K562 (cell line): ENCODE measurements at regions not wholly inside any gene's neighbourhood (a gene's known extent, or its start where the extent isn't known, plus 50 kb on each side); places are given as distances from the start of the nearest gene placed in this dataset.

Source experiments
- ATAC-seq: fragments of 200-7000 bp; cut with Tn5 transposase; 3 replicates; pipeline ENCODE4 v1.9.1; 2020; ENCODE audit warnings: moderate library complexity
- BruUV-seq: library from RNA; stranded (reverse); fragments of 400-500 nt; replicated peaks from 2 replicates; lab custom pipeline; 2021; lab: Mats Ljungman, UMichigan
- CTCF ChIA-PET: fragments of 300-600 bp; formaldehyde crosslinking; extraction: SDS; loops from one replicate; lab custom pipeline; 2021; ENCODE audit warnings: low intra/inter-chr PET ratio; lab: Yijun Ruan, JAX
- POLR2A ChIA-PET: fragments of 300-600, 350-650 bp; sonication (Branson Sonifier 250); formaldehyde crosslinking; extraction: SDS; loops from one replicate; lab custom pipeline; 2021; ENCODE audit warnings: antibody characterized with exemption, inconsistent platforms; lab: Yijun Ruan, JAX
- DNase-seq, 4 experiments: peaks; one replicate each; pipeline versions ENCODE4 v3.0.0 to v3.0.0-alpha.2; 2011 to 2018; ENCODE audit warnings: low spot score in 3 of 4, mixed read lengths in 3 of 4; ENCODE audit errors: extremely low read depth in 1 of 4
- FAIRE-seq: peaks from 2 replicates; lab custom pipeline; 2011; peaks lifted over from hg19 to GRCh38; lab: Jason Lieb, UNC
- H2AFZ ChIP-seq: 2 replicates; pipeline ENCODE4 v1.6.0; 2011; ENCODE audit warnings: low read depth, low read length, control low read depth, inconsistent platforms
- H3K27ac ChIP-seq: fragments of 200-600 bp; 3 replicates; pipeline ENCODE4 v1.8.0; 2011; ENCODE audit warnings: low read depth, mild to moderate bottlenecking, control low read depth, inconsistent platforms, low read length, moderate library complexity, mixed read lengths; ENCODE audit errors: extremely low read depth
- H3K27me3 ChIP-seq, 2 experiments: fragments of 300-600 bp in 1 of 2; 2 replicates in 1 of 2; 3 replicates in 1 of 2; pipeline versions ENCODE4 v1.6.0 to v1.8.0; 2011; ENCODE audit warnings: inconsistent platforms in 2 of 2, low read length in 2 of 2, mild to moderate bottlenecking in 1 of 2, mixed read lengths in 1 of 2, moderate library complexity in 1 of 2; ENCODE audit not compliant: control insufficient read depth in 2 of 2, insufficient read depth in 2 of 2
- H3K36me3 ChIP-seq: fragments of 300-600 bp; 3 replicates; pipeline ENCODE4 v1.8.0; 2011; ENCODE audit warnings: mild to moderate bottlenecking, low read length, inconsistent platforms; ENCODE audit not compliant: control insufficient read depth, insufficient read depth
- H3K4me1 ChIP-seq, 2 experiments: fragments of 200-600 bp in 1 of 2; replicated peaks in 1 of 2; 2 replicates in 1 of 2; 3 replicates in 1 of 2; pipeline versions ENCODE4 v1.5.1 to v1.8.0; 2011; ENCODE audit warnings: inconsistent platforms in 2 of 2, low read length in 2 of 2, mild to moderate bottlenecking in 1 of 2, mixed read lengths in 1 of 2, moderate library complexity in 1 of 2; ENCODE audit not compliant: control insufficient read depth in 2 of 2, insufficient read depth in 2 of 2
- H3K4me2 ChIP-seq: 2 replicates; pipeline ENCODE4 v1.6.1; 2011; ENCODE audit warnings: low read length, control low read depth, inconsistent platforms, mixed read lengths; ENCODE audit not compliant: insufficient read depth
- H3K4me3 ChIP-seq: fragments of 200-600 bp; sonication (generic), shearing (Covaris generic); 2 replicates; pipeline ENCODE4 v1.5.1; 2016; ENCODE audit warnings: control low read depth, inconsistent platforms
- H3K79me2 ChIP-seq: fragments of 200-600 bp; 3 replicates; pipeline ENCODE4 v1.8.0; 2011; ENCODE audit warnings: low read length, inconsistent platforms; ENCODE audit not compliant: control insufficient read depth, insufficient read depth
- H3K9ac ChIP-seq, 2 experiments: 2 replicates each; pipeline versions ENCODE4 v1.6.0 to v1.6.1; 2011; ENCODE audit warnings: low read depth in 2 of 2, low read length in 2 of 2, control low read depth in 1 of 2, inconsistent platforms in 1 of 2, mild to moderate bottlenecking in 1 of 2, mixed read lengths in 1 of 2; ENCODE audit not compliant: insufficient read depth in 1 of 2
- H3K9me1 ChIP-seq: one replicate; pipeline ENCODE4 v1.6.0; 2011; ENCODE audit warnings: inconsistent platforms, mild to moderate bottlenecking, low read length, moderate library complexity; ENCODE audit not compliant: control insufficient read depth, insufficient read depth
- H3K9me3 ChIP-seq: replicated peaks from 2 replicates; pipeline ENCODE4 v1.5.1; 2011; ENCODE audit warnings: low read depth, low read length, inconsistent platforms; ENCODE audit not compliant: control insufficient read depth, insufficient read depth
- H4K20me1 ChIP-seq: replicated peaks from 2 replicates; pipeline ENCODE4 v1.6.1; 2011; ENCODE audit warnings: low read length, inconsistent platforms, mixed read lengths; ENCODE audit not compliant: control insufficient read depth, insufficient read depth
- DPF2 ChIP-seq: fragments of 450-650 bp; IDR thresholded peaks from 2 replicates; pipeline ENCODE4 v1.6.1; 2016
- HSF4 ChIP-seq: fragments of 250-450 bp; sonication (Bioruptor Pico); IDR thresholded peaks from 2 replicates; pipeline ENCODE4 v2.1.2; 2022; ENCODE audit warnings: mild to moderate bottlenecking, moderate library complexity, borderline replicate concordance
- ILF3 ChIP-seq: fragments of 450-650 bp; IDR thresholded peaks from 2 replicates; pipeline ENCODE4 v1.6.1; 2018; ENCODE audit warnings: antibody characterized with exemption, mild to moderate bottlenecking, moderate library complexity, borderline replicate concordance
- KLF1 ChIP-seq: fragments of 450-650 bp; IDR thresholded peaks from 2 replicates; pipeline ENCODE4 v1.6.1; 2016; ENCODE audit warnings: missing genetic modification characterization, missing compliant biosample characterization
- MAFG ChIP-seq: fragments of 450-650 bp; conservative IDR thresholded peaks from 2 replicates; pipeline ENCODE4 v1.6.1; 2016; ENCODE audit warnings: missing genetic modification characterization, missing compliant biosample characterization
- MYC ChIP-seq, 2 experiments: fragments of 250-450 bp in 1 of 2; sonication (Bioruptor Pico) in 1 of 2; IDR thresholded peaks; 2 replicates each; pipeline versions ENCODE4 v1.5.1 to v1.6.1; 2012 to 2021; ENCODE audit warnings: low read depth in 2 of 2, borderline replicate concordance in 1 of 2, improper control_type of control experiment in 1 of 2, low read length in 1 of 2, mild to moderate bottlenecking in 1 of 2, moderate library complexity in 1 of 2
- NBN ChIP-seq: fragments of 450-650 bp; IDR thresholded peaks from 2 replicates; pipeline ENCODE4 v1.6.1; 2016; ENCODE audit warnings: low read depth, mild to moderate bottlenecking
- NFATC3 ChIP-seq: fragments of 450-650 bp; IDR thresholded peaks from 2 replicates; pipeline ENCODE4 v1.6.1; 2017; ENCODE audit warnings: mild to moderate bottlenecking
- NFRKB ChIP-seq: fragments of 450-650 bp; IDR thresholded peaks from 2 replicates; pipeline ENCODE4 v1.6.1; 2016; ENCODE audit warnings: low read depth
- POLR3A ChIP-seq: IDR thresholded peaks from 2 replicates; pipeline ENCODE4 v1.6.1; 2011; ENCODE audit warnings: borderline replicate concordance, mild to moderate bottlenecking, moderate library complexity; ENCODE audit not compliant: insufficient read length, insufficient read depth; ENCODE audit errors: extremely low read depth
- SNRNP70 ChIP-seq: fragments of 200-400 bp; formaldehyde crosslinking; optimal IDR thresholded peaks from 2 replicates; pipeline ENCODE3; 2017; ENCODE audit warnings: low read depth, low read length
- SRF ChIP-seq, 2 experiments: fragments of 250-450, 450-650 bp in 1 of 2; sonication (Bioruptor Pico) in 1 of 2; sonication (generic) in 1 of 2; formaldehyde crosslinking; IDR thresholded peaks; 2 replicates each; pipeline versions ENCODE4 v1.5.0 to v1.5.1; 2020 to 2022; ENCODE audit warnings: mild to moderate bottlenecking in 1 of 2, missing genetic modification reagents in 1 of 2
- ZKSCAN3 ChIP-seq: fragments of 250-450 bp; sonication (Bioruptor Pico); IDR thresholded peaks from 2 replicates; pipeline ENCODE4 v1.4.0; 2020
- ZKSCAN8 ChIP-seq: fragments of 200-800 bp; sonication (Bioruptor generic); IDR thresholded peaks from 2 replicates; pipeline ENCODE4 v1.6.1; 2016; ENCODE audit warnings: missing genetic modification characterization, missing compliant biosample characterization
- ZNF121 ChIP-seq: sonication (generic); formaldehyde crosslinking; conservative IDR thresholded peaks from 2 replicates; pipeline ENCODE4 v1.8.0; 2022; ENCODE audit warnings: missing genetic modification reagents
- ZNF3 ChIP-seq: fragments of 250-450 bp; sonication (Bioruptor Pico); IDR thresholded peaks from 2 replicates; pipeline ENCODE4 v1.5.0; 2021; ENCODE audit warnings: mild to moderate bottlenecking, moderate library complexity
- in situ Hi-C: fragments of 300-500 bp; cut with MboI; formaldehyde crosslinking; loops from 4 replicates; pipeline ENCODE4 v1.15.0; 2018; ENCODE audit warnings: inconsistent platforms, mixed read lengths
- intact Hi-C: fragments of 100-400 bp; cut with micrococcal nuclease; formaldehyde crosslinking; loops from 2 replicates; pipeline ENCODE4 v1.14.2; 2022
- TF ChIP-seq, protein P1 (sequence below): IDR thresholded peaks from 2 replicates; pipeline ENCODE4 v1.6.1; 2016; ENCODE audit warnings: missing genetic modification characterization, missing compliant biosample characterization
- TF ChIP-seq, protein P2 (sequence below): fragments of 450-650 bp; IDR thresholded peaks from 2 replicates; pipeline ENCODE4 v1.6.1; 2014; ENCODE audit warnings: low read depth, mild to moderate bottlenecking, moderate library complexity, borderline replicate concordance
- TF ChIP-seq, protein P3 (sequence below): fragments of 450-650 bp; IDR thresholded peaks from 2 replicates; pipeline ENCODE4 v1.6.1; 2017; ENCODE audit warnings: mild to moderate bottlenecking, moderate library complexity
- TF ChIP-seq, protein P4 (sequence below): sonication (generic); formaldehyde crosslinking; IDR thresholded peaks from 2 replicates; pipeline ENCODE4 v1.8.1; 2022; ENCODE audit warnings: missing genetic modification reagents

DNA sequence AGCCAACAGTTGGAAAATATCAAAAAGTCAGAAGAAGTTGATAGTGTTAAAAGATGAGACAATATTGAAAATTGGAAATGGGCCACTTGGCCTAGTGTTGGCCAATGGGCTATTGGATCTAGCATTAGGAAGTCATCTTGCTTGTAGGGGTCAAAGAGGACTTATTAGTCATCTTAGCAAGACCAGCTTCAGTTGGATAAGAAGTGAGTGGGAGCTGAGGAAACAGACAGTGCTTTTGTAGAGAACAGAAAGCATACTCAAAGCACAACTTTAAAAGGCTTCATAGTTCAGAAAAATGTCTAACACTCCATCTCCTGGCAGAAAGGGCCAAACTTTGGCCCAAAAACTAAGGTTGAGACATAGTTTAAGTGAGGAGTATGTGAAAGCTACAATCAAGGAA lies 139.9 kb upstream of the PKN2 start:
- Histone ChIP-seq H3K4me3 (no peak overlapping the region), H3K79me2 (no peaks in the 10 kb centered on the region), H4K20me1 (no peaks in the 10 kb centered on the region), H3K9me1 (no peaks in the 10 kb centered on the region), H3K36me3 (no peaks in the 10 kb centered on the region), H3K4me2 (no peak overlapping the region), H3K9ac (no peak overlapping the region), H3K27me3 (no peaks in the 10 kb centered on the region), H3K9me3 (no peaks in the 10 kb centered on the region), H3K4me1 (no peaks in the 10 kb centered on the region), H2AFZ (no peak overlapping the region), H3K27ac (no peak overlapping the region)
- TF ChIP-seq MYC (IDR thresholded peaks at IDR 0.05; ENCODE audit: low read depth, low read length) (no peak), MYC (CRISPR knock-in tag; IDR thresholded peaks at IDR 0.05; ENCODE audit: borderline replicate concordance, low read depth) (no peak), ZKSCAN3 (CRISPR knock-in tag) (no peak), ZKSCAN8 (CRISPR knock-in tag) (no peak), HSF4 (no peak), SNRNP70 (no peak), NFRKB (no peak), KLF1 (tag) (no peak), ILF3 (no peak), NBN (no peak), SRF (CRISPR knock-in tag; IDR thresholded peaks at IDR 0.05) (no peak), NFATC3 (no peak), ZNF3 (CRISPR knock-in tag) (no peak), DPF2 (no peak), ZNF121 (CRISPR knock-in tag) (no peak), POLR3A (no peak), MAFG (tag) (no peak)
- TF ChIP-seq, protein P1, sequence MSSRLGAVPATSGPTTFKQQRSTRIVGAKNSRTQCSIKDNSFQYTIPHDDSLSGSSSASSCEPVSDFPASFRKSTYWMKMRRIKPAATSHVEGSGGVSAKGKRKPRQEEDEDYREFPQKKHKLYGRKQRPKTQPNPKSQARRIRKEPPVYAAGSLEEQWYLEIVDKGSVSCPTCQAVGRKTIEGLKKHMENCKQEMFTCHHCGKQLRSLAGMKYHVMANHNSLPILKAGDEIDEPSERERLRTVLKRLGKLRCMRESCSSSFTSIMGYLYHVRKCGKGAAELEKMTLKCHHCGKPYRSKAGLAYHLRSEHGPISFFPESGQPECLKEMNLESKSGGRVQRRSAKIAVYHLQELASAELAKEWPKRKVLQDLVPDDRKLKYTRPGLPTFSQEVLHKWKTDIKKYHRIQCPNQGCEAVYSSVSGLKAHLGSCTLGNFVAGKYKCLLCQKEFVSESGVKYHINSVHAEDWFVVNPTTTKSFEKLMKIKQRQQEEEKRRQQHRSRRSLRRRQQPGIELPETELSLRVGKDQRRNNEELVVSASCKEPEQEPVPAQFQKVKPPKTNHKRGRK: no peak
- TF ChIP-seq, protein P2, sequence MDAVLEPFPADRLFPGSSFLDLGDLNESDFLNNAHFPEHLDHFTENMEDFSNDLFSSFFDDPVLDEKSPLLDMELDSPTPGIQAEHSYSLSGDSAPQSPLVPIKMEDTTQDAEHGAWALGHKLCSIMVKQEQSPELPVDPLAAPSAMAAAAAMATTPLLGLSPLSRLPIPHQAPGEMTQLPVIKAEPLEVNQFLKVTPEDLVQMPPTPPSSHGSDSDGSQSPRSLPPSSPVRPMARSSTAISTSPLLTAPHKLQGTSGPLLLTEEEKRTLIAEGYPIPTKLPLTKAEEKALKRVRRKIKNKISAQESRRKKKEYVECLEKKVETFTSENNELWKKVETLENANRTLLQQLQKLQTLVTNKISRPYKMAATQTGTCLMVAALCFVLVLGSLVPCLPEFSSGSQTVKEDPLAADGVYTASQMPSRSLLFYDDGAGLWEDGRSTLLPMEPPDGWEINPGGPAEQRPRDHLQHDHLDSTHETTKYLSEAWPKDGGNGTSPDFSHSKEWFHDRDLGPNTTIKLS: no peak
- TF ChIP-seq, protein P3, sequence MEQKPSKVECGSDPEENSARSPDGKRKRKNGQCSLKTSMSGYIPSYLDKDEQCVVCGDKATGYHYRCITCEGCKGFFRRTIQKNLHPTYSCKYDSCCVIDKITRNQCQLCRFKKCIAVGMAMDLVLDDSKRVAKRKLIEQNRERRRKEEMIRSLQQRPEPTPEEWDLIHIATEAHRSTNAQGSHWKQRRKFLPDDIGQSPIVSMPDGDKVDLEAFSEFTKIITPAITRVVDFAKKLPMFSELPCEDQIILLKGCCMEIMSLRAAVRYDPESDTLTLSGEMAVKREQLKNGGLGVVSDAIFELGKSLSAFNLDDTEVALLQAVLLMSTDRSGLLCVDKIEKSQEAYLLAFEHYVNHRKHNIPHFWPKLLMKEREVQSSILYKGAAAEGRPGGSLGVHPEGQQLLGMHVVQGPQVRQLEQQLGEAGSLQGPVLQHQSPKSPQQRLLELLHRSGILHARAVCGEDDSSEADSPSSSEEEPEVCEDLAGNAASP: no peak
- TF ChIP-seq, protein P4, sequence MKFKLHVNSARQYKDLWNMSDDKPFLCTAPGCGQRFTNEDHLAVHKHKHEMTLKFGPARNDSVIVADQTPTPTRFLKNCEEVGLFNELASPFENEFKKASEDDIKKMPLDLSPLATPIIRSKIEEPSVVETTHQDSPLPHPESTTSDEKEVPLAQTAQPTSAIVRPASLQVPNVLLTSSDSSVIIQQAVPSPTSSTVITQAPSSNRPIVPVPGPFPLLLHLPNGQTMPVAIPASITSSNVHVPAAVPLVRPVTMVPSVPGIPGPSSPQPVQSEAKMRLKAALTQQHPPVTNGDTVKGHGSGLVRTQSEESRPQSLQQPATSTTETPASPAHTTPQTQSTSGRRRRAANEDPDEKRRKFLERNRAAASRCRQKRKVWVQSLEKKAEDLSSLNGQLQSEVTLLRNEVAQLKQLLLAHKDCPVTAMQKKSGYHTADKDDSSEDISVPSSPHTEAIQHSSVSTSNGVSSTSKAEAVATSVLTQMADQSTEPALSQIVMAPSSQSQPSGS: no peak
- POLR2A ChIA-PET: no interaction called here
- FAIRE-seq: no peak
- ATAC-seq: no peak
- intact Hi-C loops (no loop called here), in situ Hi-C loops (no loop called here)
- CTCF ChIA-PET: no interaction called here
- DNase-seq: no peak
- BruUV-seq: no TSS peak
